A549 (cell line): ENCODE measurements at regions not wholly inside any gene's neighbourhood (a gene's known extent, or its start where the extent isn't known, plus 50 kb on each side); places are given as distances from the start of the nearest gene placed in this dataset.

Experiments used
- ATAC-seq, 2 experiments: fragments of 200-7000 bp in 1 of 2; fragments of >200 bp in 1 of 2; cut with Nextera tagmentation in 1 of 2; cut with Tn5 transposase in 1 of 2; 3 replicates each; pipeline versions ENCODE4 v1.8.0 to v1.9.1; 2018 to 2020; ENCODE audit warnings: mild to moderate bottlenecking in 1 of 2, moderate library complexity in 1 of 2
- CTCF ChIA-PET: fragments of 300-600 bp; sonication (Branson Sonifier 250); formaldehyde crosslinking; extraction: SDS; loops from one replicate; lab custom pipeline; 2021; ENCODE audit warnings: antibody characterized with exemption, inconsistent platforms; lab: Yijun Ruan, JAX
- POLR2A ChIA-PET: fragments of 350-600 bp; formaldehyde crosslinking; extraction: SDS; loops from one replicate; lab custom pipeline; 2021; ENCODE audit warnings: antibody characterized with exemption, inconsistent platforms; lab: Yijun Ruan, JAX
- DNase-seq, 2 experiments: peaks; one replicate each; pipeline versions ENCODE4 v3.0.0 to v3.0.0-alpha.2; 2011 to 2016; ENCODE audit warnings: low read depth in 1 of 2, low spot score in 1 of 2
- FAIRE-seq: peaks from 2 replicates; lab custom pipeline; 2011; peaks lifted over from hg19 to GRCh38; lab: Jason Lieb, UNC
- H3K27ac ChIP-seq, 2 experiments: fragments of >200 bp; sonication (Bioruptor Twin); formaldehyde crosslinking; 3 replicates each; pipeline ENCODE4 v1.5.1; 2016 to 2017
- H3K4me1 ChIP-seq: fragments of >200 bp; sonication (Bioruptor Twin); formaldehyde crosslinking; 3 replicates; pipeline ENCODE4 v1.6.1; 2016
- H3K4me2 ChIP-seq: fragments of >200 bp; sonication (Bioruptor Twin); formaldehyde crosslinking; 3 replicates; pipeline ENCODE4 v1.6.1; 2016
- H3K4me3 ChIP-seq: fragments of >200 bp; sonication (Bioruptor Twin); formaldehyde crosslinking; 3 replicates; pipeline ENCODE4 v1.5.1; 2016
- H3K9me3 ChIP-seq: fragments of >200 bp; sonication (Bioruptor Twin); formaldehyde crosslinking; 3 replicates; pipeline ENCODE4 v1.6.1; 2016
- BCL3 ChIP-seq: fragments of >200 bp; sonication (Bioruptor Twin); formaldehyde crosslinking; IDR thresholded peaks from 3 replicates; pipeline ENCODE4 v1.6.1; 2016
- BHLHE40 ChIP-seq: IDR thresholded peaks from 2 replicates; pipeline ENCODE4 v1.6.1; 2012; ENCODE audit warnings: low read depth, low read length, inconsistent platforms
- CBX2 ChIP-seq: fragments of 200-600 bp; sonication (generic); IDR thresholded peaks from 2 replicates; pipeline ENCODE4 v1.6.1; 2016; ENCODE audit warnings: low read depth, mild to moderate bottlenecking, borderline replicate concordance
- CEBPB ChIP-seq, 2 experiments: fragments of >200 bp in 1 of 2; sonication (Bioruptor Twin) in 1 of 2; formaldehyde crosslinking in 1 of 2; IDR thresholded peaks; 2 replicates each; pipeline ENCODE4 v1.6.1; 2012 to 2016
- CHD4 ChIP-seq: fragments of 200-600 bp; sonication (generic); IDR thresholded peaks from 2 replicates; pipeline ENCODE4 v1.6.1; 2016; ENCODE audit warnings: antibody characterized with exemption, mild to moderate bottlenecking, borderline replicate concordance
- CTCF ChIP-seq: fragments of >200 bp; sonication (Bioruptor Twin); formaldehyde crosslinking; IDR thresholded peaks from 3 replicates; pipeline ENCODE4 v1.5.1; 2016
- E2F6 ChIP-seq: IDR thresholded peaks from 2 replicates; pipeline ENCODE4 v1.6.1; 2012; ENCODE audit warnings: low read depth, borderline replicate concordance
- EHMT2 ChIP-seq: fragments of 200-600 bp; sonication (generic); IDR thresholded peaks from 2 replicates; pipeline ENCODE4 v1.6.1; 2016; ENCODE audit warnings: antibody characterized with exemption, low read depth, mild to moderate bottlenecking, moderate library complexity
- FOSB ChIP-seq: fragments of 250-450 bp; sonication (Bioruptor Pico); IDR thresholded peaks from 2 replicates; pipeline ENCODE4 v1.5.0; 2020; ENCODE audit warnings: mild to moderate bottlenecking, moderate library complexity
- FOSL2 ChIP-seq, 2 experiments: fragments of 450-650 bp in 1 of 2; fragments of >200 bp in 1 of 2; sonication (Bioruptor Twin) in 1 of 2; formaldehyde crosslinking; IDR thresholded peaks; 2 replicates each; pipeline versions ENCODE4 v1.5.0 to v1.6.1; 2016 to 2020; ENCODE audit warnings: mild to moderate bottlenecking in 1 of 2, moderate library complexity in 1 of 2
- HES2 ChIP-seq: fragments of >200 bp; sonication (Bioruptor Twin); formaldehyde crosslinking; IDR thresholded peaks from 2 replicates; pipeline ENCODE4 v1.6.1; 2016
- HEYL ChIP-seq: fragments of 250-450 bp; sonication (Bioruptor Pico); IDR thresholded peaks from 2 replicates; pipeline ENCODE4 v1.8.0; 2021; ENCODE audit warnings: mild to moderate bottlenecking, moderate library complexity
- HOXB13 ChIP-seq: fragments of 250-450 bp; sonication (Bioruptor Pico); IDR thresholded peaks from 2 replicates; pipeline ENCODE4 v1.5.0; 2020; ENCODE audit warnings: low read depth, mild to moderate bottlenecking, moderate library complexity
- HOXB5 ChIP-seq: fragments of 250-450 bp; sonication (Bioruptor Pico); IDR thresholded peaks from 2 replicates; pipeline ENCODE4 v1.5.0; 2020; ENCODE audit warnings: mild to moderate bottlenecking, moderate library complexity
- JUNB ChIP-seq: fragments of >200 bp; sonication (Bioruptor Twin); formaldehyde crosslinking; IDR thresholded peaks from 2 replicates; pipeline ENCODE4 v1.6.1; 2016
- MAZ ChIP-seq: fragments of 150-350 bp; IDR thresholded peaks from 2 replicates; pipeline ENCODE4 v1.6.1; 2014; ENCODE audit warnings: antibody characterized with exemption, low read depth, low read length, borderline replicate concordance
- MYC ChIP-seq: IDR thresholded peaks from 2 replicates; pipeline ENCODE4 v1.6.1; 2012; ENCODE audit warnings: mild to moderate bottlenecking, inconsistent platforms, low read length, improper control_type of control experiment, borderline replicate concordance
- NR3C1 ChIP-seq: fragments of >200 bp; sonication (Bioruptor Twin); formaldehyde crosslinking; IDR thresholded peaks from 3 replicates; pipeline ENCODE4 v1.6.1; 2017
- PHF8 ChIP-seq: fragments of 200-600 bp; sonication (generic); IDR thresholded peaks from 2 replicates; pipeline ENCODE4 v1.6.1; 2016; ENCODE audit warnings: low read depth, mild to moderate bottlenecking, antibody characterized with exemption, moderate library complexity, borderline replicate concordance
- POLR2AphosphoS2 ChIP-seq: conservative IDR thresholded peaks from 2 replicates; pipeline ENCODE4 v1.6.1; 2012; ENCODE audit warnings: low read length, improper control_type of control experiment, inconsistent platforms
- RCOR1 ChIP-seq: fragments of 150-350 bp; IDR thresholded peaks from 2 replicates; pipeline ENCODE4 v1.6.1; 2014; ENCODE audit warnings: antibody characterized with exemption, low read length, low read depth
- REST ChIP-seq: fragments of 200-600 bp; sonication (generic); IDR thresholded peaks from 2 replicates; pipeline ENCODE4 v1.6.1; 2016; ENCODE audit warnings: antibody characterized with exemption, mild to moderate bottlenecking, moderate library complexity
- SMC3 ChIP-seq: fragments of >200 bp; sonication (Bioruptor Twin); formaldehyde crosslinking; IDR thresholded peaks from 3 replicates; pipeline ENCODE4 v1.6.1; 2018; ENCODE audit warnings: inconsistent platforms
- TFCP2L1 ChIP-seq: fragments of 250-450 bp; sonication (Bioruptor Pico); IDR thresholded peaks from 2 replicates; pipeline ENCODE4 v1.5.0; 2021; ENCODE audit warnings: mild to moderate bottlenecking
- TP53 ChIP-seq: fragments of 250-450 bp; sonication (Bioruptor Pico); IDR thresholded peaks from 2 replicates; pipeline ENCODE4 v1.5.0; 2021; ENCODE audit warnings: mild to moderate bottlenecking, moderate library complexity
- ZC3H11A ChIP-seq: fragments of 450-650 bp; IDR thresholded peaks from 2 replicates; pipeline ENCODE4 v1.6.1; 2014; ENCODE audit warnings: antibody characterized with exemption, mild to moderate bottlenecking
- ZNF302 ChIP-seq: fragments of 250-450 bp; sonication (Bioruptor Pico); IDR thresholded peaks from 2 replicates; pipeline ENCODE4 v1.9.0; 2021; ENCODE audit warnings: inconsistent platforms, mild to moderate bottlenecking, moderate library complexity
- WGBS: methylation state at CpG from one replicate; pipeline ENCODE4 v1.1.6; 2017; ENCODE audit errors: missing lambda C conversion rate; 5-methylcytosine and 5-hydroxymethylcytosine counted together

- 0% methylated on average over 1 of the region's 1 CpG for WGBS
- Histone ChIP-seq H3K4me1 (no peaks in the 10 kb centered on the region), H3K9me3 (no peaks in the 10 kb centered on the region), H3K4me2 (no peak overlapping the region), H3K27ac (no peak overlapping the region), H3K4me3 (no peak overlapping the region)
- ChIA-PET CTCF (interaction anchor here (1.4 kb wide), 1 partner anchor 8 kb away, joined by 3 read pairs; no protein-coding TSS in a partner anchor), POLR2A (no interaction called here)
- DNase-seq (no peak), ATAC-seq (no peak), FAIRE-seq (no peak)
- TF ChIP-seq PHF8 (no peak), BCL3 (no peak), MYC (no peak), CBX2 (no peak), TP53 (CRISPR knock-in tag) (no peak), REST (no peak), BHLHE40 (no peak), RCOR1 (no peak), HES2 (no peak), ZC3H11A (no peak), CHD4 (no peak), FOSB (CRISPR knock-in tag) (no peak), FOSL2 (IDR thresholded peaks at IDR 0.05) (no peak), FOSL2 (CRISPR knock-in tag; IDR thresholded peaks at IDR 0.05) (no peak), NR3C1 (no peak)
These were observed 490.2 kb upstream of the ADAMTS9 start for GRCh38 chr3:65177960-65178376.

GRCh38 chr3:65174713-65175112 lies 486.9 kb upstream of the ADAMTS9 start:
- WGBS = 0% methylated on average over 2 of the region's 2 CpGs
- Histone ChIP-seq H3K4me2 (no peak overlapping the region), H3K27ac (no peak overlapping the region), H3K4me3 (no peak overlapping the region), H3K9me3 (no peaks in the 10 kb centered on the region), H3K4me1 (no peaks in the 10 kb centered on the region)
- TF ChIP-seq CHD4 (no peak), CEBPB (IDR thresholded peaks at IDR 0.05) (no peak), HOXB5 (CRISPR knock-in tag) (no peak), SMC3 (no peak), JUNB (no peak), EHMT2 (no peak), TFCP2L1 (CRISPR knock-in tag) (no peak), ZC3H11A (no peak), ZNF302 (CRISPR knock-in tag) (no peak), HOXB13 (CRISPR knock-in tag) (no peak), RCOR1 (no peak), MAZ (no peak), E2F6 (no peak), FOSB (CRISPR knock-in tag) (no peak), POLR2AphosphoS2 (no peak), CTCF (no peak), HEYL (CRISPR knock-in tag) (no peak)
- no peak for DNase-seq
- POLR2A ChIA-PET = no interaction called here
- ATAC-seq = no peak
- CTCF ChIA-PET = no interaction called here
- no peak for FAIRE-seq
